ENCODE measurements at regions not wholly inside any gene's neighbourhood (a gene's known extent, or its start where the extent isn't known, plus 50 kb on each side); places are given as distances from the start of the nearest gene placed in this dataset.

DNA sequence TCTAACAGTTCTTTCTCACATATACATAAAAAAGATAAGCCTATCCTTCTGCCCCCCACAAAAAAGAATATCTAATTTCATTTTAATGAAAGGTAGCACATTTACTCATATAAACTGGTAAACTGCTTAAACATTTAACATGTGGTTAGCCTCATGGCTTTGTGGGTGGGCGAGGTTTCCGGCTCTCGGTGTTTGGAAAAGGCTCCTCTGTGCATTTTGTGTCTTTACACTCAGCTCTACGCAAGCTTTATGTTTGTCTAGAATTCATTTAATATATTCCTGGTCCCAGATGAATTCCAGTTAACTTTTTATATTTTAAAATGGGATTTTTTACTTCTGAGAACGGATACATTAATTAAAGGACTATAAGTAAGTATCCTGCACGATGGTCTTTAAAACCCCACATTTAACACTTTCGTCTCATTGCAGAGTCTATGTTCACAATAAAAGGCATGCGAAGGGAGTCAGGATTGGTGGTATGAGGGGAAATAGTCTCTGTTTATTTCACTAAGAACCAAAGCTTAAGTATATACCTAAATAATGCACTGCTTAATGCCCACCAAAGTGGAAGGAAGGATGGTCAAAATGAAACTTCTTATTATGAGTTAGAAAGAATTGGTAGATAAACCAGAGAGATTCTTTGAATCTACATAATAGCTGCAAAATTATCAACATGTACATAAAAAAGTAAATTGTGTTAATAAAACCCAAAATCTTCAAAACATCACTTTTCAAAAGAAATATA is 197.2 kb downstream of the CRPPA start:
- peaks cover 8% of the 10 kb centered on the region for H3K4me1 Mint-ChIP-seq (ENCODE audit: low read depth)
- no peak overlapping the region for H3K4me3 Mint-ChIP-seq (ENCODE audit: low read depth)
- H3K27me3 Mint-ChIP-seq (ENCODE audit: low read depth) = no peaks in the 10 kb centered on the region
- H3K36me3 Mint-ChIP-seq (ENCODE audit: low read depth) = no peaks in the 10 kb centered on the region
- peaks cover 10% of the 10 kb centered on the region for H3K9me3 Mint-ChIP-seq
- intact Hi-C loops (cut with micrococcal nuclease) = no loop called here
- DNase-seq (ENCODE audit: low spot score) = peak; percentile 21
- no peak overlapping the region for H3K27ac Mint-ChIP-seq

DNA sequence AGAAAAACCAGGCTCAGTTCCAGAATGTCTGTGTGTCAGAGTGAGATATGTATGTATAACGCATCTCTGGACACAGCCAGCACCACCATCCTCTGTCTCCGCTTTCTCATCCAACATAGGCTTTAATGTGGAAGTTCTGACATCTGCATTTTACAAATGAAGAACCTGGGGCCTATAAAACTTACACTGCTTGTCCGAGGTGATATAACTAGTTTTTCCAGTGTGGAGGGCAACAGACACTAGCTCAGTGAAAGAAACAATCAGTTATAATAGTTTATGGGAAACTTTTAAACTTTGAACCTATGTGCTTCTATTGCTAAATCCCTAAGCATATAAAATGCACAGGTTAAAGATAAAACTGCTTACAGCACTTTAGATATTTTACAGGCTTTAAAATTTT is 208.7 kb downstream of the CRPPA start:
- H3K27me3 Mint-ChIP-seq (ENCODE audit: low read depth) = no peaks in the 10 kb centered on the region

DNA sequence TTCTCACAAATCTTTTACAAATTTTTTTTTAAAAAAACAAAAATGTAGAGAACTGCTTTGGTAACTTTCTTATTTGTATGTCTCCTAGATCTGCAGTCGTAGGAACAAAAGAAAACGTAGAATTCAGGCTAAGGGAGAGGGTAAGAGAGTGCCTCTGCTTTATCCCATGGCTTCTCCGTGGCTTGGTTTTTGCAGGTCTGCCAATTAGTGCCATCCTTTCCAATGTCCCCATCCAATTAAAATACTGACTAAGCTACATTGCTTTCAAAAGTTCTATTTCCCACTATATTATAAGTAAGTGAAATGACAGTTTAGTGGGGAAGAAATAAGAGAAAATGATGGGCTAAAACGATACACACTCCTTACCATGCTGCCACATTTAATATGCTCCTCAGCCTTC is 209.3 kb downstream of the CRPPA start:
- intact Hi-C loops (cut with micrococcal nuclease) = no loop called here
- DNase-seq (ENCODE audit: low spot score) = no peak
- H3K27ac Mint-ChIP-seq = no peak overlapping the region
- H3K27me3 Mint-ChIP-seq (ENCODE audit: low read depth) = no peaks in the 10 kb centered on the region
- no peaks in the 10 kb centered on the region for H3K36me3 Mint-ChIP-seq (ENCODE audit: low read depth)
- H3K4me1 Mint-ChIP-seq (ENCODE audit: low read depth) = no peaks in the 10 kb centered on the region
- H3K9me3 Mint-ChIP-seq = peaks cover 4% of the 10 kb centered on the region
- H3K4me3 Mint-ChIP-seq (ENCODE audit: low read depth) = no peak overlapping the region

More for the DNA sequence above, 208.7 kb downstream of the CRPPA start:
- intact Hi-C loops (cut with micrococcal nuclease) = no loop called here
- no peak overlapping the region for H3K4me3 Mint-ChIP-seq (ENCODE audit: low read depth)
- H3K9me3 Mint-ChIP-seq = peaks cover 4% of the 10 kb centered on the region
- no peak overlapping the region for H3K27ac Mint-ChIP-seq
- H3K36me3 Mint-ChIP-seq (ENCODE audit: low read depth) = no peaks in the 10 kb centered on the region
- no peak for DNase-seq (ENCODE audit: low spot score)
- no peaks in the 10 kb centered on the region for H3K4me1 Mint-ChIP-seq (ENCODE audit: low read depth)

DNA sequence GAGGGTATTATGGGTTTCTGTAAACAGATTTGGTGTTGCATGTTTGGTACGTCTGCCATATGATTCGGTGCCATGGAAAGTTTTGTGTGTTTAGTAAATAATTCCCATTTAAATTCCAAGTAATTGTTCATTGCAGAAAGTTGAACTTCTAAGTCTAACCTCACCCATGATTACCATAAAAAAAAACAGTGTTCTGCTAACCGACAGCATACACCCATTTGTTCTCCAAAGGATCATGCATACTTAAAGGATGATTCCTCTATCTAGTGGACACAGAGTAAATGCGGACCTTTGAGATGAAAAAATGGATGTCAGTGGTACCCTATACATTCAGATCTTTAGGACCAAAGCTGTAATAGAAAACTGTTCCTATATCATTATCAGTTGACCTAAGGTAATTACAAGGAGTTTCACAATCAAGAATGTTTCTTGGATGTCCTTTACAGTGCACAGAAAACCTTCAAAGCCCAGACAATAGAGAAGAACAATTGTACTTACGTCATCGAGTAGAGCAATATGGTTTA is 209.9 kb downstream of the CRPPA start:
- H3K4me3 Mint-ChIP-seq (ENCODE audit: low read depth) = no peak overlapping the region
- intact Hi-C loops (cut with micrococcal nuclease) = no loop called here
- no peak overlapping the region for H3K27ac Mint-ChIP-seq
- no peaks in the 10 kb centered on the region for H3K27me3 Mint-ChIP-seq (ENCODE audit: low read depth)
- H3K4me1 Mint-ChIP-seq (ENCODE audit: low read depth) = no peaks in the 10 kb centered on the region
- no peaks in the 10 kb centered on the region for H3K36me3 Mint-ChIP-seq (ENCODE audit: low read depth)
- no peak for DNase-seq (ENCODE audit: low spot score)
- peaks cover 4% of the 10 kb centered on the region for H3K9me3 Mint-ChIP-seq

DNA sequence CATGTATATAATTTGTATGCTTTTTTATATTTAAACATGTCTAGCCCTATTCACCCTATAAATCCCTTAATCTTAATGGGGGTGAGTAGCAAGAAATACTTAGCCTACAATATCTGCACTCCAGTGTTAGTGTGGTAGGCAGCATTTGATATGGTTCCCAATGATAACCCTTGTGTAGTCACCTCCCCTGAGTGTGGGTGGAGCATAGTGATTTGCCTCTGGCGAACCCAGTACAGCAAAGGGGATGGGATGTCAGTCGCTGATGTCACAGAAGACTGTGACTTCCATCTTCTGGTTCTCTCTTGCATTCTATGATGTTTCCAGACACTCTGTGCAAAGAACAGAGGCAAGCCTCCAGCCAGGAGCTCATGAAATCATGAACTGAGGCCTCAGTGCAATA is 211.2 kb downstream of the CRPPA start:
- Mint-ChIP-seq H3K27ac (no peak overlapping the region), H3K4me1 (ENCODE audit: low read depth) (no peaks in the 10 kb centered on the region), H3K4me3 (ENCODE audit: low read depth) (no peak overlapping the region), H3K9me3 (no peaks in the 10 kb centered on the region), H3K27me3 (ENCODE audit: low read depth) (no peaks in the 10 kb centered on the region), H3K36me3 (ENCODE audit: low read depth) (no peaks in the 10 kb centered on the region)
- no peak for DNase-seq (ENCODE audit: low spot score)
- intact Hi-C loops (cut with micrococcal nuclease) = no loop called here

DNA sequence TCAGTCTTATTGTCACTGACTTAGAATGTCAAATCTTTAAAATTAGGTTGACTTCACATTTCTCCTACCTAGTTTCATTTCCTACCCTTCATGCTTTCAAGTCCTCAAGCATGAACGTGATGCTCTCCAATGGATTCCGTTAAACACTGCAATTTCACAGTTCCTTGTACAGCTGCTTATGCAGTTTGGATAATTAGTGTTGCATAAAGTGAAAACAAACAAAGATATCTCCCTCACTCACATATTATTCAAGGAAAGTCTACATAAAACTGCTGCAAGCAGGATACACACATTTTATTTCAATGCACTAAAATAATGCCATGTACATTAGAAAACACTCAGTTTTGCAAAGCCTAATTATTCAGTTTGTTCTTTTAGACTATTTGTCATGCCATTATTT is 214.0 kb downstream of the CRPPA start:
- Mint-ChIP-seq H3K27me3 (ENCODE audit: low read depth) (no peaks in the 10 kb centered on the region), H3K36me3 (ENCODE audit: low read depth) (no peaks in the 10 kb centered on the region), H3K9me3 (no peaks in the 10 kb centered on the region), H3K4me3 (ENCODE audit: low read depth) (no peak overlapping the region), H3K27ac (no peak overlapping the region), H3K4me1 (ENCODE audit: low read depth) (no peaks in the 10 kb centered on the region)
- no peak for DNase-seq (ENCODE audit: low spot score)
- intact Hi-C loops (cut with micrococcal nuclease) = no loop called here

DNA sequence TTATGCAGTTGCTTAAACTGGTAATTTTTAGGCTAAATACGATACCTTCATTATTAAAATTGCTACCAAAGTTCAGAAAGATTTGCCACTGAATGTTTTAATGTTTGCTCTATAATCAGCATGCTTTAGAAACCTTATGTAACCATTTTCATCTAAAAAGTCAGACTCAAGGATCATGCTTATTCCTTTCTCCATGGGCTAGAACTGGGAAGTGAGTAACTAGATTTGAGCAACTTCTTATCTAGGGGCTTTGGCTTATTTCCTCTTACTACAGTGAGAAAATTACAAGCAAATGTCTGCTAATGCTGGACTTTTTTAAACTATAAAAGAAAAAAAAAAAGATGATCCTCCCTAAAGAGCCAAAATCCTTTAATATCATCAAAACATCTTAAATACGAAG is 215.9 kb downstream of the CRPPA start:
- no peak for DNase-seq (ENCODE audit: low spot score)
- no peaks in the 10 kb centered on the region for H3K36me3 Mint-ChIP-seq (ENCODE audit: low read depth)
- no peaks in the 10 kb centered on the region for H3K9me3 Mint-ChIP-seq
- intact Hi-C loops (cut with micrococcal nuclease) = no loop called here
- no peaks in the 10 kb centered on the region for H3K27me3 Mint-ChIP-seq (ENCODE audit: low read depth)
- no peak overlapping the region for H3K4me3 Mint-ChIP-seq (ENCODE audit: low read depth)
- H3K4me1 Mint-ChIP-seq (ENCODE audit: low read depth) = no peaks in the 10 kb centered on the region
- H3K27ac Mint-ChIP-seq = no peak overlapping the region

DNA sequence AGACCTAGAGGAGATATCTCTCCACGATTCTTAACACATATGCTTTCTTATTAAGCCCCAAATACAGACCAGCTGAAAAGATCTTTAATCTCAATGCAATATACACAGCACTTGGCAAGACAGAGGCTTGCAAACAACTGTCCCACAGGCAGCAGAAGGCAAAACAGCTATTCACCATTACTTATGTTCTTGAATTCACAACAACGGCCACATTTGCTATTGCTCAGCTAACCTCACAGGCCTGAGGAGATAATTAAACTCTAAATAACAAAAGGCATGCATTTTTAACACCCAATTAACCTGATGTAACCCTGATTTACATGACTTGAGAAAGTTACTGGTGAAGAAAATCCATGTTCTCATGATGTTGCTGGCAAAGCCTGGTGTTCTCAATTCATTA is 216.4 kb downstream of the CRPPA start:
- Mint-ChIP-seq H3K27ac (no peak overlapping the region), H3K36me3 (ENCODE audit: low read depth) (no peaks in the 10 kb centered on the region), H3K4me3 (ENCODE audit: low read depth) (no peak overlapping the region), H3K27me3 (ENCODE audit: low read depth) (no peaks in the 10 kb centered on the region), H3K9me3 (no peaks in the 10 kb centered on the region), H3K4me1 (ENCODE audit: low read depth) (no peaks in the 10 kb centered on the region)
- intact Hi-C loops (cut with micrococcal nuclease) = no loop called here
- no peak for DNase-seq (ENCODE audit: low spot score)

DNA sequence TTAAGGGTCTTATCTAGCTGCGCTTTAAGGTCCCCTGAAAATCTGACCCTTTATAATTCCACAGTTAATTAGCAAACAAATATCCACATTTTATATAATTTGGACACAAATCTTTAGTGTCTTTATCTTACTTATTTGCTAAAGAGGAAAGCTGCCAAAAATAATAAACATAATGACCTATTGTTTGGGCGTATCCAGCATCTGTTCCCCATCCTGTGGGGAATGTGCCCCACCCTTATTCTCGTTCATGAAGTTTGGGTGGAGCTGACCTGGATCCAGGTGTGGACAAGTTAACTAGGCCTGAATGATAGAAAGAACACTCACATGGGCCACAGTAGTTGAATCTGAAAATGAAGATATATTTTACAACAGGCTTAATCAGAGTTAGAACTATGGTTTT is 218.3 kb downstream of the CRPPA start:
- no peaks in the 10 kb centered on the region for H3K27me3 Mint-ChIP-seq (ENCODE audit: low read depth)
- H3K27ac Mint-ChIP-seq = no peak overlapping the region
- no peaks in the 10 kb centered on the region for H3K36me3 Mint-ChIP-seq (ENCODE audit: low read depth)
- DNase-seq (ENCODE audit: low spot score) = no peak
- no peak overlapping the region for H3K4me3 Mint-ChIP-seq (ENCODE audit: low read depth)
- no peaks in the 10 kb centered on the region for H3K4me1 Mint-ChIP-seq (ENCODE audit: low read depth)
- no peaks in the 10 kb centered on the region for H3K9me3 Mint-ChIP-seq
- intact Hi-C loops (cut with micrococcal nuclease) = no loop called here

DNA sequence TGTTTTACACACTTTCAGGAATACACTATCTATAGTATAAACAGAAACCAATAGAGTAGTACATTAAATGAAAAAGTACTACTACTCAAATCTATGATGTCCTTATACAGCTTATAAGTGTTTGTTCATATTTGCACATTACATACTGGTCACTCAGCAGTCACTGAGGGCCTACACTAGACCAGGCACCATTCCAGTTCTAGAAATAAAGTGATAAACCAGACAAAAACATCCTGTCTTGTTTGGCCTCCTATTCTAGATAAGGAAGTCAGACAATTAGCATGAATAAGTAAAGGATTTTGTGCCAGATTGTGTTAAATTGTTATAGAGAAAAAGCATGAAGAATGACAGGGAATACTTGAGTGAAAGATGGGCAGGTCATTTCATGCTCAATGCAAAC is 219.0 kb downstream of the CRPPA start:
- DNase-seq (ENCODE audit: low spot score) = no peak
- Mint-ChIP-seq H3K36me3 (ENCODE audit: low read depth) (no peaks in the 10 kb centered on the region), H3K27me3 (ENCODE audit: low read depth) (no peaks in the 10 kb centered on the region), H3K4me1 (ENCODE audit: low read depth) (no peaks in the 10 kb centered on the region), H3K27ac (no peak overlapping the region), H3K9me3 (no peaks in the 10 kb centered on the region), H3K4me3 (ENCODE audit: low read depth) (no peak overlapping the region)
- intact Hi-C loops (cut with micrococcal nuclease) = no loop called here

DNA sequence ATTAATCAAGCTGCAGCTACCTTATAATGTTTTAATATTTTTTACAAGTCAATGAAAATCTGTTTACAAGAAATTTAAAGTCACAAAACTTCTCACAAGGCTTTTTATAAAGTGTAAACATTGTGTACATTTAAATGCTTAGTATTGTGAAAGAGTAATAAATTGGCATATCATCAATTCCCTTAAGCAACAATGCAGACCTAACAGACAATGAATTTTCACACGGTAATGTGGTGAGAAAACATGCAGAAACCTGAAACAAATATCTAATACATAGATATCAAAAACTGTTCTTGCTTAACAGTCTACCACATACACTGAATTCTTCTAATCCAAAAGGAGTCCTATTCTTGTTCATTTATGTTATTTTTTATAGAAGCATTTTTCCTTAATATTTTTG is 220.7 kb downstream of the CRPPA start:
- intact Hi-C loops (cut with micrococcal nuclease) = no loop called here
- Mint-ChIP-seq H3K4me1 (ENCODE audit: low read depth) (no peaks in the 10 kb centered on the region), H3K9me3 (no peaks in the 10 kb centered on the region), H3K4me3 (ENCODE audit: low read depth) (no peak overlapping the region), H3K27me3 (ENCODE audit: low read depth) (no peaks in the 10 kb centered on the region), H3K36me3 (ENCODE audit: low read depth) (no peaks in the 10 kb centered on the region), H3K27ac (no peak overlapping the region)
- DNase-seq (ENCODE audit: low spot score) = no peak

DNA sequence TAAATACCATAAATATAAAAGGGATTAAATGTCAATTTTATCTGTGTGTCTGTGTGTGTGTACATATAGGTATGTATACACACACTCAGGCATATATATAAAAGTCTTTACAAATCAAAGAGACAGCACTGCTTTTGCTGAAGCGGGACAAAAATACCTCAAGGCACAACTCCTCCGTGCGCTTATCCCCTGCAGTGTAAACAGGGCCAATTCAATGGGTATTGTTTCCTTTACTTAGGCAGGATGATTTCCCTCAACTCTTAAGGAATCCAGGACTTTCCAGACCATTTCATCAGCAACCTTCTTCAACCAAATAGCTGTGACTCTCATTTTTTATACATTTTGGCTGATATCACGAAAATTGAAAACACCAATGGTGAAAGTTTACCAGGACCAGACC is 227.7 kb downstream of the CRPPA start:
- no peaks in the 10 kb centered on the region for H3K9me3 Mint-ChIP-seq
- DNase-seq (ENCODE audit: low spot score) = no peak
- no peaks in the 10 kb centered on the region for H3K36me3 Mint-ChIP-seq (ENCODE audit: low read depth)
- intact Hi-C loops (cut with micrococcal nuclease) = no loop called here
- no peaks in the 10 kb centered on the region for H3K27me3 Mint-ChIP-seq (ENCODE audit: low read depth)
- no peak overlapping the region for H3K4me3 Mint-ChIP-seq (ENCODE audit: low read depth)
- no peak overlapping the region for H3K27ac Mint-ChIP-seq
- H3K4me1 Mint-ChIP-seq (ENCODE audit: low read depth) = no peaks in the 10 kb centered on the region

DNA sequence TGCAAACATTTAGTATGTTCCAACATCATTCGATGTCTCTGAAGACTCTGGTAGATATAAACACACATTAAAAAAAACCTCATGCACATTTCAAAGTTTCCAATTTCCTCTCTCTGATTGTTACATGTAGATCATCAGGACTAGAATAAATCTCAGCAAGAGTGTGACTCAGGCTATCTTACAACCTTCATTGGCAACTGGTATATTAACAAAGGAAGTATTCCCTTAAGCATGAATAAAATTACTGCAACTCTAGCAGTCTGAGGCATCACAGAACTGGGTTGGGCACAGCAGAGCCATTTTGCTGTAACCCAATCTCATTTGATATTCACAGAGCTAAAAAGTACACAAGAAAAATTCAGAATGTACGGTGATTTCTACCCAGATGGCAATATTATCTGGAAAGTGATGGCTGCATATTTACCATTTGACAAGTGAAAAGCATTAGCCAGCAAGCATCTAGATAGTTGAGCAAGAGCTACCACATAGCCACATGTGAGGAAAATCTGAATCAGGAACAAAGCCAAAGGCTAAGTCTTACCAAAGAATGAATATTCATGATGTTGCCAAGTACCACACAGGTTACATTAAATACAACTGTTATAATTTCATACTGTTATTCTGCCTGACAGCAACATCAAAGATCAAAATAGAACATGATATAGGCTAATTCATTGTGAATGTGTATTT is 232.2 kb downstream of the CRPPA start:
- no peaks in the 10 kb centered on the region for H3K36me3 Mint-ChIP-seq (ENCODE audit: low read depth)
- no peak for DNase-seq (ENCODE audit: low spot score)
- no peaks in the 10 kb centered on the region for H3K4me1 Mint-ChIP-seq (ENCODE audit: low read depth)
- H3K27ac Mint-ChIP-seq = no peak overlapping the region
- no peaks in the 10 kb centered on the region for H3K9me3 Mint-ChIP-seq
- intact Hi-C loops (cut with micrococcal nuclease) = no loop called here
- no peaks in the 10 kb centered on the region for H3K27me3 Mint-ChIP-seq (ENCODE audit: low read depth)
- no peak overlapping the region for H3K4me3 Mint-ChIP-seq (ENCODE audit: low read depth)

Measured in activated T-helper 2 cell treated with anti-CD3 and anti-CD28 coated beads, Interferon-gamma antibody, Interleukin-2, Interleukin-4, amounts not matched to agents 10 μg/mL and 5 μg/mL and 100 μg/mL, durations not matched to agents 14 hours and 24 hours and 36 hours (primary cell).